LoVo (cell line): ENCODE measurements at regions not wholly inside any gene's neighbourhood (a gene's known extent, or its start where the extent isn't known, plus 50 kb on each side); places are given as distances from the start of the nearest gene placed in this dataset.

ENCODE experiments used
- DNase-seq: peaks from one replicate; pipeline ENCODE4 v3.0.0-alpha.2; 2016; ENCODE audit warnings: low spot score

DNA sequence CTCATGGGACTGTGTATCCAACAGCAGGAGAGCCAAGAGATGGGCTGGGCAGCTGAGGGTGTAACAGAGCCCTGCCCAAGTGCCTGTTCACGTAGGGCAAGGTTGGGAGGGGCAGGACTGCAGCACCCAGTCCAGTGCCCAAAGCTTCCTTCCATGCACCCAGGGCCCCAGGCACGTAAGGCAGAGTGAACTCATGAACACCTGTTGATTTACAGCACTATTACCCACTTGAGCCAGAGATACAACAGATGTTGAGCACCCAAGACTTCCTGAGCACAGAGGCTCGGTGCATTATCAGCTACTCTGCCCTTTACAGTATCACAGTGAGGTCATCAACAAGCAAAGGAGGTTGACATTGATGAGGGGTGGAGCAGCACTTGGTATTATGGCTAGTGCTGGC lies 50.2 kb upstream of the FHL2 start:
- peak; percentile 72 for DNase-seq
